HCT116 (cell line): ENCODE measurements at regions not wholly inside any gene's neighbourhood (a gene's known extent, or its start where the extent isn't known, plus 50 kb on each side); places are given as distances from the start of the nearest gene placed in this dataset.

Experiments
- CTCF ChIP-seq, 3 experiments: fragments of 200-600 bp in 1 of 3; sonication (generic) in 1 of 3; IDR thresholded peaks in 2 of 3; conservative IDR thresholded peaks in 1 of 3; 2 replicates each; pipeline ENCODE4 v1.5.1; 2012 to 2017; ENCODE audit warnings: low read depth in 2 of 3, low read length in 2 of 3, antibody characterized with exemption in 1 of 3, borderline replicate concordance in 1 of 3, control low read depth in 1 of 3, mild to moderate bottlenecking in 1 of 3, mixed read lengths in 1 of 3, mixed run types in 1 of 3, moderate library complexity in 1 of 3; ENCODE audit not compliant: insufficient read depth in 1 of 3
- EZH2 ChIP-seq: fragments of 200-600 bp; sonication (generic); IDR thresholded peaks from 2 replicates; pipeline ENCODE4 v1.6.1; 2017; ENCODE audit warnings: antibody characterized with exemption, mixed run types
- MAX ChIP-seq: IDR thresholded peaks from 2 replicates; pipeline ENCODE4 v1.6.1; 2012

GRCh38 chr17:13086142-13086769 lies 68.4 kb upstream of the ELAC2 start:
- no peak for TF ChIP-seq EZH2
- no peak for TF ChIP-seq CTCF (IDR thresholded peaks at IDR 0.05 in 2 of 3, conservative IDR thresholded peaks at IDR 0.05 in 1 of 3; ENCODE audit: borderline replicate concordance in 1 of 3, insufficient read depth in 1 of 3, low read depth in 2 of 3, low read length in 2 of 3)
- TF ChIP-seq MAX, result no peak
